HS-27A (cell line): ENCODE measurements at regions not wholly inside any gene's neighbourhood (a gene's known extent, or its start where the extent isn't known, plus 50 kb on each side); places are given as distances from the start of the nearest gene placed in this dataset.

Experiments used
- DNase-seq: peaks from one replicate; pipeline ENCODE4 v3.0.0-alpha.2; 2012; ENCODE audit warnings: low read depth, missing footprints

GRCh38 chr14:36245223-36245622 lies 68.7 kb upstream of the PTCSC3 start:
- DNase-seq = no peak

GRCh38 chr14:36243183-36243582 lies 66.7 kb upstream of the PTCSC3 start:
- no peak for DNase-seq

GRCh38 chr14:36241183-36241582 lies 64.7 kb upstream of the PTCSC3 start:
- DNase-seq = no peak

- peak; percentile 91 for DNase-seq
Measured at GRCh38 chr14:36238666-36239363, 62.3 kb upstream of the PTCSC3 start.

- no peak for DNase-seq
Measured at GRCh38 chr14:36233217-36233616, 56.7 kb upstream of the PTCSC3 start.

GRCh38 chr14:36229262-36229661 lies 52.7 kb upstream of the PTCSC3 start:
- no peak for DNase-seq

- peak; percentile 66 for DNase-seq
Measured at GRCh38 chr14:36227802-36228201, 51.3 kb upstream of the PTCSC3 start.

GRCh38 chr14:36227344-36227743 lies 50.8 kb upstream of the PTCSC3 start:
- no peak for DNase-seq
